Vagina (tissue), 2 donors: ENCODE measurements at regions not wholly inside any gene's neighbourhood (a gene's known extent, or its start where the extent isn't known, plus 50 kb on each side); places are given as distances from the start of the nearest gene placed in this dataset.

Source experiments
- CTCF ChIP-seq, 3 experiments: fragments of 450-650 bp in 2 of 3; fragments of 200-600 bp in 1 of 3; sonication (generic) in 1 of 3; IDR thresholded peaks; one replicate each; pipeline ENCODE4 v1.5.1; 2017 to 2019; ENCODE audit warnings: antibody characterized with exemption in 3 of 3, mild to moderate bottlenecking in 2 of 3, moderate library complexity in 2 of 3
- POLR2A ChIP-seq, 2 donors: fragments of 450-650 bp; IDR thresholded peaks; one replicate each; pipeline ENCODE4 v1.6.1; 2017; ENCODE audit warnings: antibody characterized with exemption in 2 of 2, mild to moderate bottlenecking in 2 of 2, moderate library complexity in 2 of 2
- POLR2AphosphoS5 ChIP-seq, 2 donors: sonication (generic); formaldehyde crosslinking; IDR thresholded peaks; one replicate each; pipeline ENCODE4 v1.9.0; 2017; ENCODE audit warnings: antibody characterized with exemption in 2 of 2, mild to moderate bottlenecking in 2 of 2, low read depth in 1 of 2; ENCODE audit not compliant: insufficient read depth in 1 of 2

DNA sequence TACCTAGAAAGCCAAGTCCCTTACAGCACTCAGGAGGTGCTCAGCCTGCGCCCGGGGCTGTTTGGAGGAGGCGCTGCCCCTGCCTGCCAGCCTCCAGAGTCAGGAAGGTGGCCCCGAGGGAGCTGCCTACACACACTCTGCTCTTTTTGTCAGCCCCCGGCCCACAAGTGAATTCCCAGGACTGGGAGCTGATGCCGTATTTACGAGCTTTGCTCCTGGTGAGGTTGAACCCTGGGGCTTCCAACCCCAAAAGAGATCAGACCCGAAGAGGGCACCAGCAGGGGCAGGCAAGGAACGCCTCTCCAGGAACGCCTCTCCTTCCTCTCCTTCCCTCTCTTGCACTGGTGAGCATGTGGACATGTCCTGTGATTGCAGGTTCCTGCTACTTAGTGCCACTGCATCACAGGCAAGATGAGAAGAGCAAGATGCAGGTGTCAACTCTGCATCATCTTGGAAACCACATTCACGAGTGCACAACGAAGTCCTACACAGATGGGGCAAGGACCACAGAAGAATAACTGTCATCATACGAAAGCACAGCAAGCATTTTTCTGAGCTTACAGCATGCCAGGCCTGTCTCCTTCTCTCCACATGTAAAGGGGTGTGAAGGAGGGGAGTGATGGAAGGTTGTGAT is 126.7 kb downstream of the NDUFA10 start:
- no peak for TF ChIP-seq CTCF (IDR thresholded peaks at IDR 0.05)
- no peak for TF ChIP-seq POLR2A (IDR thresholded peaks at IDR 0.05)
- no peak for TF ChIP-seq POLR2AphosphoS5 (IDR thresholded peaks at IDR 0.05; ENCODE audit: insufficient read depth in 1 of 2, low read depth in 1 of 2)
